Urothelium cell line (cell line): ENCODE measurements at regions not wholly inside any gene's neighbourhood (a gene's known extent, or its start where the extent isn't known, plus 50 kb on each side); places are given as distances from the start of the nearest gene placed in this dataset.

ENCODE experiments used
- DNase-seq: peaks from one replicate; pipeline ENCODE4 v3.0.0; 2011; ENCODE audit warnings: low spot score, mixed read lengths
- FAIRE-seq: peaks from 2 replicates; lab custom pipeline; 2011; peaks lifted over from hg19 to GRCh38; lab: Jason Lieb, UNC

GRCh38 chr4:10949039-10949733, 264.6 kb upstream of the CLNK start:
- FAIRE-seq: no peak

DNA sequence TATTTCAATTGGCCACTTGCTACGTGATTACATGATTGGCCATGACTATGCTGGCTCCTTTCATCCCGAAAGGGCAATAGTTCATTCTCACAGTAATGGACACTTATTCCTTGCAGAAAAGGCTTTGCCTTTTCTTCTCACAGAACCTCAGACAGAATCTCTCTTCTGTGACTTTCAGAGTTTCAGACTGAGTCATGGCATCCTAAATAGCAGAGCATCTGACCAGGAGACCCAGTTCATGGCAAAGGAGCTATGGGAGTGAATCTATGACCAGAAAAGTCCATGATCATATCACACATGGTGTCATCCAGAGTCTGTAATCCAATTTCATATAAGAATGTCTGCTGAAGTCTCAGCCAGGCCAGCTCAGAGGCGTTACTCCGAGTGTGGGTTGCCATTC, 263.3 kb upstream of the CLNK start:
- no peak for DNase-seq
- FAIRE-seq: no peak

More at GRCh38 chr4:10949039-10949733, 264.6 kb upstream of the CLNK start:
- no peak for DNase-seq

- DNase-seq: no peak
- FAIRE-seq: no peak
Observed at GRCh38 chr4:10944321-10944720, 259.8 kb upstream of the CLNK start.

GRCh38 chr4:10942156-10942555, 257.6 kb upstream of the CLNK start:
- no peak for DNase-seq
- no peak for FAIRE-seq

GRCh38 chr4:10929818-10930217, 245.2 kb upstream of the CLNK start:
- FAIRE-seq (no peak), DNase-seq (no peak)

- FAIRE-seq (no peak), DNase-seq (no peak)
Observed at GRCh38 chr4:10925996-10926395, 241.4 kb upstream of the CLNK start.

DNA sequence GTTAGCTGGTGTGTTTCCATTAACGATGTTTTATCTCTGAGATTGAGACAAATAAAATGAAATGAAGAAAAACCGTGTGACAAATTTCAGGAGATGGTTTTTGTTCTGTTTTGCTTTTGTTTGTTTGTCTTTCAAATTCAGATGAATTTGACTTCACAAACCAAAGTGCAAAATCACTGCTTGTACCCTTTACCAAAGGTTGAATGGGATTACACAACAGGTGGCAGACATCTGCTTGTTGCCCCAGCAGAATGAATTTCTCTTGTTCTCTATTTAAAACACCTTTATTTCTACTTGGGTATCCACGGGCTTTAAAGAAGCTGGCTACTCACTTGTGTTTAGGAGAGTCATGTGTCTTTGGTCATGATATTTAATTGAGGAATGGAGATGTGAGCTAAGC, 239.7 kb upstream of the CLNK start:
- DNase-seq: no peak
- FAIRE-seq: no peak

- no peak for DNase-seq
- FAIRE-seq: no peak
Observed at GRCh38 chr4:10917566-10917965, 233.0 kb upstream of the CLNK start.

GRCh38 chr4:10898072-10898471, 213.5 kb upstream of the CLNK start:
- FAIRE-seq: no peak
- no peak for DNase-seq

- DNase-seq: no peak
- FAIRE-seq: no peak
Observed at GRCh38 chr4:10897076-10897475, 212.5 kb upstream of the CLNK start.

- no peak for DNase-seq
- FAIRE-seq: no peak
Observed at GRCh38 chr4:10893395-10893794, 208.8 kb upstream of the CLNK start.

DNA sequence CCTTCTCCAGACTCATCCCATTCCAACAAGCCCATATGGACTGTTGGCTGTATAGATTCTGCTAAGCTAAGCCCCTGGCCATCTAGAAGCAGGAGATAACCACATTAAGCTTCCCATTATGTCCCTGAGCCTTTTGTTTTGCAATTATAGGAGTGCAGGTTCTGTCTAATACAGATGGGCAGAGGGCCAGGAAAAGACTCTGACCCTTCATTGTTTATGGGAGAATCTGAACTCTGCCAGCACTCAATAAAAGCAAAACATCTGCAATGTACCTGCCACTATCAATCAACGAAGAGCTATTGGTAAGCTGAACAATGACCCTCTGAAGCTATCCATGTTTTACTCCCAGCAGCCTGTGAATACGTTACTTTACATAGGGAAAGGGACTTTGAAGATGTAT, 207.3 kb upstream of the CLNK start:
- FAIRE-seq: no peak
- DNase-seq: no peak

DNA sequence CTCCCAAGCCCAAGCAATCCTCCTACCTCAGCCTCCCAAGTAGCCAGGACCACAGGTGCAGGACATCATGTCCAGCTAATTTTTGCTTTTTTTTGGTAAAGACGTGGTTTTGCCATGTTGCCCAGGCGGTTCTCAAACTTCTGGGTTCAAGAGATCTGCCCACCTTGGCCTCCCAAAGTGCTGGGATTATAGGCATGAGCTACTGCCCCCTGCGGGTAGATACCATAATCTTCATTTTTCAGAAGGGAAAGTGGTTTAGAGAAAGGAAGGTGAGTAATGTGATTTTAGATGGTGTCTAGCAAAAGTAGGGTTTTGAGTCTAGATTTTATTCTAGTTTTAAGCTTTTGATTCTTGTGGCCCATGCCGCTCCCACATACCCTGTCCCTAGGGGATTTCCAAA, 205.3 kb upstream of the CLNK start:
- no peak for DNase-seq

GRCh38 chr4:10879411-10880110, 195.0 kb upstream of the CLNK start:
- DNase-seq (peak; percentile 9), FAIRE-seq (no peak)

More for the DNA sequence above, 205.3 kb upstream of the CLNK start:
- FAIRE-seq: no peak

DNA sequence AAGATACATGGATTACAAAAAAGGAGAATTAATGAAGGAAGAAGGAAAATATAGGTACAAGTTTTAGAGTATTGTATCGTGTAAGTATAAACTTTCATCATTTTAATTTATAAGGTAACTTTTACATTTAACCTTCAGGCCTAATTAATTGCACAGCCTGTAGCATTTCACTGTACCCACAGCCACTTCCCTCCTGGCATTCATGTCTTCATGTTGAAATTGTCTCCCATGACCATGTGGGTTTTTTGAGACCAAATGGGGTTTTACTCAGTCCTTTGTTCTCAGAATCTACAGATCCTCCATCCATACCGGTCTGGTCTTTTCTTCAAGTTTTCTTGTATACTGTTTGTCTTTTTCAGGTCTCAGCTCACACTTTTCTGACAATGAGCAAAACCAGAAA, 194.3 kb upstream of the CLNK start:
- DNase-seq (no peak), FAIRE-seq (no peak)

- FAIRE-seq: no peak
- no peak for DNase-seq
Observed at GRCh38 chr4:10877076-10877475, 192.5 kb upstream of the CLNK start.

- FAIRE-seq (no peak), DNase-seq (no peak)
Observed at GRCh38 chr4:10875144-10875799, 190.7 kb upstream of the CLNK start.

DNA sequence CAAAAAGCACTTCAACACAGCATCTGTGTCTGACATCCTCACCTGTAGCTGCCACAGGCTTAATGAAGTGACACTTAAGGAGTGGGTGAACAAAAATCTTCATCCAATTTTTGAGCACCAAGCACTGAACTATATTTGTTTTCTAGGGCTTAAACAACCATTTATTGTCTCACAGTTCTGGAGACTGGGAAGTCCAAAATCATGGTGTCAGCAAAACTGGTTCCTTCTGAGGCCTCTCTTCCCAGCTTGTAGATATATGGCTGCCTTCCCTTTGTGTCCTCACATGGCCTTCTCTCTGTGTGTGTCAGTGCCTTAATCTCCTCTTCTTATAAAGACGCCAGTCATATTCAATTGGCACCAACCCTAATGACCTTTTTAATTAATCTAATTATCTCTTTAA, 189.2 kb upstream of the CLNK start:
- FAIRE-seq: no peak

GRCh38 chr4:10872833-10873517, 188.4 kb upstream of the CLNK start:
- DNase-seq (no peak), FAIRE-seq (no peak)

More for the DNA sequence above, 189.2 kb upstream of the CLNK start:
- DNase-seq: no peak

GRCh38 chr4:10866666-10867065, 182.1 kb upstream of the CLNK start:
- no peak for DNase-seq
- FAIRE-seq: no peak

GRCh38 chr4:10861036-10861435, 176.5 kb upstream of the CLNK start:
- DNase-seq: no peak
- no peak for FAIRE-seq
